Sciatic nerve (tissue), 2 donors: ENCODE measurements at regions not wholly inside any gene's neighbourhood (a gene's known extent, or its start where the extent isn't known, plus 50 kb on each side); places are given as distances from the start of the nearest gene placed in this dataset.

Experiments used
- ATAC-seq: fragments of 200-7000 bp; cut with Tn5 transposase; one replicate; pipeline ENCODE4 v1.9.1; 2020; ENCODE audit warnings: mild to moderate bottlenecking, moderate library complexity
- DNase-seq: peaks from one replicate; pipeline ENCODE4 v3.0.0-alpha.2; 2020; ENCODE audit warnings: low spot score
- intact Hi-C: fragments of 100-400 bp; cut with DNase I; formaldehyde crosslinking; loops from one replicate; pipeline ENCODE4 v1.14.2; 2022
- donor health status: DM: no; HTN: no; CAD: no.
- donor health status: DM: no; HTN: no; CAD: no.

DNA sequence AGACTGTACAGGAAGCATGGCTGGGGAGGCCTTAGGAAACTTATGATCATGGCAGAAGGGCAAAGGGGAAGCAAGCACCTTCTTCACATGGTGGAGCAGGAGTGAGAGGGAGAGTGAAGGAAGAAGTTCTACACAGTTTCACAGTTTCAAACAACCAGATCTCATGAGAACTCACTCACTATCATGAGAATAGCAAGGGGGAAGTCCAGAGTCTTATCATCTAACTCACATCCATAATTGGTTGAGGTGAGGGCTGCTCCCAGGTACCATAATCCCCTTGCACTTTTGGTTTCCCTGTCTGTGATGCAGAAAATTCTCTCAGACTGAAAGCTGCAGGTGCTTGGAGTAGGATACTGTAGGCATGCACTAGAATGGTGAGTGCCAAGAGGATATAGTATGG lies 233.8 kb upstream of the CPEB2 start:
- no peak for ATAC-seq
- intact Hi-C loops, result no loop called here
- DNase-seq, result no peak

GRCh38 chr4:14769993-14770392 lies 232.3 kb upstream of the CPEB2 start:
- intact Hi-C loops, result no loop called here
- DNase-seq (no peak), ATAC-seq (no peak)

- peak; percentile 13 for ATAC-seq
- DNase-seq, result no peak
- intact Hi-C loops, result no loop called here
Observed at GRCh38 chr4:14771094-14771493, 231.2 kb upstream of the CPEB2 start.

- DNase-seq (no peak), ATAC-seq (no peak)
- intact Hi-C loops, result no loop called here
Observed at GRCh38 chr4:14771504-14772175, 230.6 kb upstream of the CPEB2 start.

- intact Hi-C loops, result no loop called here
Observed at GRCh38 chr4:14772388-14772787, 229.9 kb upstream of the CPEB2 start.

GRCh38 chr4:14783011-14783877 lies 219.0 kb upstream of the CPEB2 start:
- no peak for ATAC-seq
- DNase-seq, result no peak
- intact Hi-C loops, result no loop called here

More at GRCh38 chr4:14772388-14772787, 229.9 kb upstream of the CPEB2 start:
- ATAC-seq (no peak), DNase-seq (no peak)

GRCh38 chr4:14787221-14787620 lies 215.1 kb upstream of the CPEB2 start:
- DNase-seq (no peak), ATAC-seq (no peak)
- intact Hi-C loops, result no loop called here

- intact Hi-C loops, result no loop called here
- no peak for DNase-seq
- no peak for ATAC-seq
Observed at GRCh38 chr4:14787894-14788293, 214.4 kb upstream of the CPEB2 start.

GRCh38 chr4:14790494-14790893 lies 211.8 kb upstream of the CPEB2 start:
- no peak for ATAC-seq
- intact Hi-C loops, result no loop called here

DNA sequence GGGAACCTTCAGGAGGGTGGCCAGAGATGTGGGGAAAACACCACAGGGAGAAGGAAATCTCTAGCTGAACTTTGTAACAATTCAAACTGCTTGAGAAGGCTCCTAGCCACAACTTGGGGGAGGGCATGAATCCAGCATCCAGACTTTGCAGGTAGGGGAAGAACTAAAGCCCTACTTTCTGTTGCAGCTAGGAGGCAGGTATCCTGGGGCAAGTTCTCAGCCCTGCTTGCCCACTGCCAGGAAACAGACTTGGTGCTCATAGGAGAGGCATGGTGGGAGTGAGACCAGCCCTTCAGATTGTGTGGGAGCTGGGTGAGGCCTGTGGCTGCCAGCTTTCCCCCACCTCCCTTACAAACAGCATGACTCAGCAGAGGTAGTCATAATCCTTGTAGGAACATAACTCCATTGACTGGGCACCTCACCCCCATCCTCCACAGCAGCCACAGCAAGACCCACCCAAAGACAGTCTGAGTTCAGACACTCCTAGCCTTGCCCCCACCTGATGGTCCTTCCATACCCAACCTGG lies 209.5 kb upstream of the CPEB2 start:
- DNase-seq, result no peak
- intact Hi-C loops, result no loop called here
- ATAC-seq, result no peak

More at GRCh38 chr4:14790494-14790893, 211.8 kb upstream of the CPEB2 start:
- DNase-seq, result no peak

DNA sequence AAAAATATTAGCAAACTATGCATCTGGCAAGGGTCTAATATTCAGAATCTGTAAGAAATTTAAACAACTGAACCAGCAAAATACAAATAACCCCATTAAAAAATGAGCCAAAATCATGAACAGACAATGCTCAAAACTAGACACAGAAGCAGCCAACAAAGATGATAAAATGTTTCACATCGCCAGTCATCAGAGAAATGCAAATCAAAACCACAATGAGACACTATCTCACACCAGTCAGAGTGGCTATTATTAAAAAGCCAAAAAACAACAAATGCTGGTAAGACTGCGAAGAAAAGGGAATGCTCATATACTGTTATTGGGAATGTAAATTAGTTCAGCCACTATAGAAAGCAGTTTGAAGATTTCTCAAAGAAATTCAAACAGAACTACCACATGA lies 201.3 kb upstream of the CPEB2 start:
- ATAC-seq (no peak), DNase-seq (no peak)
- intact Hi-C loops, result no loop called here

DNA sequence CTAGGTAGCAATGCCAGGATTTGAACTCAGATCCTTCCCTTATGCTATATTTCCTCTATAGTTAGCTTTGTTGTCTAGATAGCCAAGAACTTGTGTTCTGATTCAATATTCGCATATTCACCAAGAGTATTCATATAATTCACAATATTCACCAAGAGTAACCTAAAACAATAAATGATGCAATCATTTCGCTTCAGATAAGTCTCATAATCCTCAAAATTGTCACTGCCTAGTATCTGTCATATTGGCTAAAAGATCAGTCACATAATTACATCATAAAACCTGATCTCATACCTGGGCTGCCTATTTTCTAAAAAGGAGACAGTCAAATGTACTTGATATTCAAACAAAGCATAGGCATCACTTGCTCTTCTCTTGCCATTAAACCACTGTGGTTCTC lies 199.7 kb upstream of the CPEB2 start:
- DNase-seq, result no peak
- no peak for ATAC-seq
- intact Hi-C loops, result no loop called here

DNA sequence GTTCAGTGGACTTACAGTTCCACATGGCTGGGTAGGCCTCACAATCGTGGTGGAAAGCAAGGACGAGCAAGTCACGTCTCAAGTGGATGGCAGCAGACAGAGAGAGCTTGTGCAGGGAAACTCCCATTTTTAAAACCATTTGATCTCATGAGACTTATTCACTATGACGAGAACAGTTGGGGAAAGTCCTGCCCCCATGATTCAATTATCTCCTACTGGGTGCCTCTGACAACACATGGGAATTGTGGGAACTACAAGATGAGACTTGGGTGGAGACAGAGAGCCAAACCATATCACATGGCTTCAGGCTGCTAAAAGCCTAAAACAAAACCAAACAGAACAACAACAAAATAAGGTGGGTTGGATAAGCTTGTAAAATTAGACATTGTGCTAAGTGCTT lies 194.4 kb upstream of the CPEB2 start:
- no peak for ATAC-seq
- intact Hi-C loops, result no loop called here
- DNase-seq, result no peak

DNA sequence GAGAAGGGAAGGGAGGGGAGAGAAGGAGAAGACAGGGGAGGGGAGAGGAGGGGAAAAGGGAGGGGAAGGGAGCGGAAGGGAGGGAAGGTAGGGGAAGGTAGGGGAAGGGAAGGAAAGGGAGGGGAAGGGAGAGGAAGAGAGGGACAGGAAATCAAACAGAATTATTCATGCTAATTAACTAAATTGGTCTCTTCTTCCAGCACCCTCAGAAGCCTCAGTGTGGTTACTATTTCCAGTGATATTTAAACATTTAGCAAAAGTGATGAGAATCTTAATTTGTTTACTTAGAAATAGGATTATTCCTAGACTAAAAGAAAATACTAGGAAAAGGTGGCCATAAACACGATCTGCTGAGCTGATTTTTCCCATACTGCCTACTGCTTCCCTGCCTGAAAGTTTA lies 193.1 kb upstream of the CPEB2 start:
- ATAC-seq, result no peak
- no peak for DNase-seq
- intact Hi-C loops, result no loop called here

GRCh38 chr4:14810121-14810520 lies 192.2 kb upstream of the CPEB2 start:
- no peak for DNase-seq
- no peak for ATAC-seq
- intact Hi-C loops, result no loop called here

GRCh38 chr4:14810568-14810967 lies 191.7 kb upstream of the CPEB2 start:
- no peak for ATAC-seq
- intact Hi-C loops, result no loop called here
- DNase-seq, result no peak

- ATAC-seq (no peak), DNase-seq (no peak)
- intact Hi-C loops, result no loop called here
Observed at GRCh38 chr4:14812101-14812500, 190.2 kb upstream of the CPEB2 start.

GRCh38 chr4:14816623-14817261 lies 185.5 kb upstream of the CPEB2 start:
- ATAC-seq (no peak), DNase-seq (no peak)
- intact Hi-C loops, result no loop called here

DNA sequence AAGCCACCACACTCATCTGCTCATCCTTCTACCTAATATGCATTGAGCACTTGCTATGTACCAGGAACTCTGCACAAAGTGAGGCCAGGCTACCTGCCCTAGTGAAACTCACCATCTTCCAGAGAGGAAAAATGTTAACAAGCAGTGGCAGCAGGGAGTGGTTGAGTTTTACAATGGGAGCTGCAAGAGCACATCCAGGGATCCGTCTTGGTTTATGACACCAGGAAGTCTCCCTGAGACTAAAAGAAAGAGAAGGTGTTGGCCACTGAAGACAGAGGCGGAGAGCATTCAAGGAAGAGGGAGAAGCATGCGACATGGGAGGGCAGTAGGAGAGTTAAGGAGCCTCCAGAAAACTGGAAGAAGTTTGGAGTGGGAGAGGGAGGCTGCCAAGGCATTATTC lies 178.1 kb upstream of the CPEB2 start:
- intact Hi-C loops, result no loop called here
- no peak for ATAC-seq
- no peak for DNase-seq

DNA sequence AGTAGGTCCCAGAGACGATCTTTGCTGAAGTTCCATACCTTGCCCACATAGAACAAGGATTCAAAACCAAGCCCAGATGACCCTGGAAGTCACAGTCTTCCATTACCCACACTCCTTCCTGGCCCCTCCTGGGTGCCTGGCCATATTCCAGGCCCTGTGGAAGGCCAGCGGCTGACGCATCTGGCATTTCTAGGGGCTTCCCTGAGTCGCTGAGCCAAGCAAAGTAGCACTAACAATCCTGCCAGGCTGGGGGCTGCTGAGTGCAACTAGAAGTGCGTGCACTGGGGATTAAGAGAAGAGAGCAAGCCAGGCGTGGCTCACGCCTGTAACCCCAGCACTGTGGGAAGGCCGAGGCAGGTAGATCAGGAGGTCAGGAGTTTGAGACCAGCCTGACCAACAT lies 175.2 kb upstream of the CPEB2 start:
- DNase-seq (no peak), ATAC-seq (no peak)
- intact Hi-C loops, result no loop called here
